Endodermal cell (in vitro differentiated cells): ENCODE measurements at regions not wholly inside any gene's neighbourhood (a gene's known extent, or its start where the extent isn't known, plus 50 kb on each side); places are given as distances from the start of the nearest gene placed in this dataset.

Experiments
- DNase-seq: peaks from one replicate; pipeline ENCODE4 v3.0.0-alpha.2; 2017
- H3K27ac ChIP-seq: 2 replicates; pipeline ENCODE4 v1.5.1; 2013; ENCODE audit warnings: mild to moderate bottlenecking, low read depth, low read length, moderate library complexity
- H3K27me3 ChIP-seq: 2 replicates; pipeline ENCODE4 v1.6.1; 2013; ENCODE audit warnings: mild to moderate bottlenecking, low read length, moderate library complexity; ENCODE audit not compliant: insufficient read depth, control insufficient read depth, poor library complexity, severe bottlenecking
- H3K36me3 ChIP-seq: 2 replicates; pipeline ENCODE4 v1.7.0; 2013; ENCODE audit warnings: mild to moderate bottlenecking, low read length, moderate library complexity; ENCODE audit not compliant: control insufficient read depth, insufficient read depth
- H3K4me1 ChIP-seq: one replicate; pipeline ENCODE4 v1.7.0; 2013; ENCODE audit warnings: low read length; ENCODE audit not compliant: control insufficient read depth, insufficient read depth
- H3K4me3 ChIP-seq: 2 replicates; pipeline ENCODE4 v1.5.1; 2013; ENCODE audit warnings: mild to moderate bottlenecking, low read length, moderate library complexity
- H3K9ac ChIP-seq: 2 replicates; pipeline ENCODE4 v1.6.1; 2013; ENCODE audit warnings: mild to moderate bottlenecking, low read length, moderate library complexity; ENCODE audit not compliant: poor library complexity, severe bottlenecking; ENCODE audit errors: extremely low read depth
- H3K9me3 ChIP-seq: 2 replicates; pipeline ENCODE4 v1.6.1; 2013; ENCODE audit warnings: mild to moderate bottlenecking, low read length, moderate library complexity; ENCODE audit not compliant: control insufficient read depth
- H3K27ac Mint-ChIP-seq: 2 replicates; pipeline ENCODE4 v1.8.0; 2020; ENCODE audit warnings: mixed read lengths
- H3K27me3 Mint-ChIP-seq: 2 replicates; pipeline ENCODE4 v1.8.0; 2021; ENCODE audit warnings: mild to moderate bottlenecking, mixed read lengths; ENCODE audit not compliant: insufficient read depth
- H3K36me3 Mint-ChIP-seq: 2 replicates; pipeline ENCODE4 v1.8.0; 2020; ENCODE audit warnings: low read depth, mixed read lengths
- H3K4me1 Mint-ChIP-seq: 2 replicates; pipeline ENCODE4 v1.8.0; 2020; ENCODE audit warnings: mixed read lengths
- H3K4me3 Mint-ChIP-seq: 2 replicates; pipeline ENCODE4 v1.8.0; 2020; ENCODE audit warnings: mild to moderate bottlenecking, moderate library complexity, mixed read lengths
- H3K9me3 Mint-ChIP-seq: 2 replicates; pipeline ENCODE4 v1.8.0; 2020; ENCODE audit warnings: mild to moderate bottlenecking, mixed read lengths
- WGBS, 2 experiments: methylation state at CpG; one replicate each; pipeline versions ENCODE4 v1.1.5 to v1.1.7; 2013; ENCODE audit warnings: missing lambda C conversion rate in 2 of 2, mixed read lengths in 1 of 2; ENCODE audit not compliant: insufficient coverage in 1 of 2, insufficient read length in 1 of 2; 5-methylcytosine and 5-hydroxymethylcytosine counted together
- TF ChIP-seq, protein P1 (sequence below): fragments of 200-600 bp; sonication (generic); conservative IDR thresholded peaks from 2 replicates; pipeline ENCODE4 v1.5.0; 2021; ENCODE audit warnings: antibody characterized with exemption, mild to moderate bottlenecking

- Mint-ChIP-seq H3K27ac (no peak overlapping the region), H3K9me3 (no peaks in the 10 kb centered on the region), H3K4me1 (peaks cover 36% of the 10 kb centered on the region), H3K4me3 (no peak overlapping the region), H3K27me3 (peaks cover 5% of the 10 kb centered on the region), H3K36me3 (no peaks in the 10 kb centered on the region)
- Histone ChIP-seq H3K4me3 (no peak overlapping the region), H3K36me3 (no peaks in the 10 kb centered on the region), H3K4me1 (peaks cover 16% of the 10 kb centered on the region), H3K27me3 (no peaks in the 10 kb centered on the region), H3K27ac (no peak overlapping the region), H3K9ac (no peak overlapping the region), H3K9me3 (no peaks in the 10 kb centered on the region)
- no peak for DNase-seq
- TF ChIP-seq, protein P1, sequence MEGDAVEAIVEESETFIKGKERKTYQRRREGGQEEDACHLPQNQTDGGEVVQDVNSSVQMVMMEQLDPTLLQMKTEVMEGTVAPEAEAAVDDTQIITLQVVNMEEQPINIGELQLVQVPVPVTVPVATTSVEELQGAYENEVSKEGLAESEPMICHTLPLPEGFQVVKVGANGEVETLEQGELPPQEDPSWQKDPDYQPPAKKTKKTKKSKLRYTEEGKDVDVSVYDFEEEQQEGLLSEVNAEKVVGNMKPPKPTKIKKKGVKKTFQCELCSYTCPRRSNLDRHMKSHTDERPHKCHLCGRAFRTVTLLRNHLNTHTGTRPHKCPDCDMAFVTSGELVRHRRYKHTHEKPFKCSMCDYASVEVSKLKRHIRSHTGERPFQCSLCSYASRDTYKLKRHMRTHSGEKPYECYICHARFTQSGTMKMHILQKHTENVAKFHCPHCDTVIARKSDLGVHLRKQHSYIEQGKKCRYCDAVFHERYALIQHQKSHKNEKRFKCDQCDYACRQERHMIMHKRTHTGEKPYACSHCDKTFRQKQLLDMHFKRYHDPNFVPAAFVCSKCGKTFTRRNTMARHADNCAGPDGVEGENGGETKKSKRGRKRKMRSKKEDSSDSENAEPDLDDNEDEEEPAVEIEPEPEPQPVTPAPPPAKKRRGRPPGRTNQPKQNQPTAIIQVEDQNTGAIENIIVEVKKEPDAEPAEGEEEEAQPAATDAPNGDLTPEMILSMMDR, result no peak
- WGBS, 2 experiments, result 91% methylated on average over 1 of the region's 1 CpG; no CpG with 5 or more reads in 1 of the 2 experiments
These were observed 136.2 kb downstream of the CCT6B start for GRCh38 chr17:34825102-34825501.

- Histone ChIP-seq H3K27me3 (no peaks in the 10 kb centered on the region), H3K9ac (no peak overlapping the region), H3K9me3 (no peaks in the 10 kb centered on the region), H3K4me3 (no peak overlapping the region), H3K27ac (no peak overlapping the region), H3K4me1 (peaks cover 16% of the 10 kb centered on the region), H3K36me3 (no peaks in the 10 kb centered on the region)
- H3K4me1 Mint-ChIP-seq, result peaks cover 36% of the 10 kb centered on the region
- no peaks in the 10 kb centered on the region for H3K9me3 Mint-ChIP-seq
- H3K27ac Mint-ChIP-seq, result no peak overlapping the region
- peaks cover 6% of the 10 kb centered on the region for H3K27me3 Mint-ChIP-seq
- H3K36me3 Mint-ChIP-seq, result no peaks in the 10 kb centered on the region
- 94 to 95% methylated on average over 5 to 6 of the region's 6 CpGs for WGBS, 2 experiments
- no peak for DNase-seq
- TF ChIP-seq, protein P1, result no peak
- H3K4me3 Mint-ChIP-seq, result no peak overlapping the region
These were observed 138.2 kb downstream of the CCT6B start for GRCh38 chr17:34823023-34823422.

- peaks cover 7% of the 10 kb centered on the region for H3K27me3 Mint-ChIP-seq
- Histone ChIP-seq H3K36me3 (no peaks in the 10 kb centered on the region), H3K27ac (no peak overlapping the region), H3K9me3 (no peaks in the 10 kb centered on the region), H3K9ac (no peak overlapping the region), H3K27me3 (no peaks in the 10 kb centered on the region), H3K4me3 (no peak overlapping the region), H3K4me1 (peaks cover 16% of the 10 kb centered on the region)
- H3K4me3 Mint-ChIP-seq, result no peak overlapping the region
- H3K27ac Mint-ChIP-seq, result no peak overlapping the region
- H3K9me3 Mint-ChIP-seq, result no peaks in the 10 kb centered on the region
- no peaks in the 10 kb centered on the region for H3K36me3 Mint-ChIP-seq
- TF ChIP-seq, protein P1, result no peak
- H3K4me1 Mint-ChIP-seq, result peaks cover 35% of the 10 kb centered on the region
- WGBS, 2 experiments, result 83 to 85% methylated on average over 5 to 10 of the region's 10 CpGs
- no peak for DNase-seq
These were observed 139.1 kb downstream of the CCT6B start for GRCh38 chr17:34822007-34822739.
